Epithelial cell of esophagus (primary cell): ENCODE measurements at regions not wholly inside any gene's neighbourhood (a gene's known extent, or its start where the extent isn't known, plus 50 kb on each side); places are given as distances from the start of the nearest gene placed in this dataset.
A peak's percentile ranks its signal among the peaks of the same experiment; 100 is the strongest.

ENCODE experiments used
- DNase-seq: peaks from one replicate; pipeline ENCODE4 v3.0.0; 2010; ENCODE audit warnings: low read depth
- H3K4me3 ChIP-seq: 2 replicates; pipeline ENCODE4 v1.5.1; 2011; ENCODE audit warnings: mild to moderate bottlenecking, low read length, control low read depth
- TF ChIP-seq, protein P1 (sequence below): IDR thresholded peaks from 2 replicates; pipeline ENCODE4 v1.5.1; 2011; ENCODE audit warnings: low read depth, mild to moderate bottlenecking, low read length, control low read depth, inconsistent platforms; ENCODE audit not compliant: insufficient read depth; ENCODE audit errors: missing control alignments

DNA sequence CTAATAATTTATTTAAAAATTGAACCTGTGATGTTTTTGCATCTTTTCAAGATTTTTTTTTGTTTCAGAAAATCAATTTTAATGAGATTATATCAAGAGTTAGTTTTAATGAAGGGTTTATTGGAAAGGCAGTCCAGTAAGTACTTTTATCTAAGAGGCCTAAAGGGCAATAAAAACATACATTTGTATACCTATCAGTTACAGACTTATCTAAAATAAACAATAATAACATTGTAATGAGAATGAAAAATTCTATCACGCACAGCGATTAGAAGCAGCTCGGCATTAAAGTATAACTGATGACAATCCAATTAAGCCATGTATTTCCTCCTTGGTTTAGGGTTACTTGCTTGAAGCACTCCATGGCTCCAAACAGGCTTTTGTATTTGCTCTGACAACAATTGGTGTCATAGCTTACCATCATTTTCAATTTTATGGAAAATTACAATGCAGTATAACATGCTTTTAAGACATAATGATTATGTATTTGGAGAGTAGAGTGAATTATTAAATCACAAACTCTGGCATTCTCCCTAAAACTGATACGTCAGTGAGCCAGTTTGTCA is 629.4 kb downstream of the TSN start:
- no peak overlapping the region for H3K4me3 ChIP-seq
- DNase-seq, result no peak
- TF ChIP-seq, protein P1, sequence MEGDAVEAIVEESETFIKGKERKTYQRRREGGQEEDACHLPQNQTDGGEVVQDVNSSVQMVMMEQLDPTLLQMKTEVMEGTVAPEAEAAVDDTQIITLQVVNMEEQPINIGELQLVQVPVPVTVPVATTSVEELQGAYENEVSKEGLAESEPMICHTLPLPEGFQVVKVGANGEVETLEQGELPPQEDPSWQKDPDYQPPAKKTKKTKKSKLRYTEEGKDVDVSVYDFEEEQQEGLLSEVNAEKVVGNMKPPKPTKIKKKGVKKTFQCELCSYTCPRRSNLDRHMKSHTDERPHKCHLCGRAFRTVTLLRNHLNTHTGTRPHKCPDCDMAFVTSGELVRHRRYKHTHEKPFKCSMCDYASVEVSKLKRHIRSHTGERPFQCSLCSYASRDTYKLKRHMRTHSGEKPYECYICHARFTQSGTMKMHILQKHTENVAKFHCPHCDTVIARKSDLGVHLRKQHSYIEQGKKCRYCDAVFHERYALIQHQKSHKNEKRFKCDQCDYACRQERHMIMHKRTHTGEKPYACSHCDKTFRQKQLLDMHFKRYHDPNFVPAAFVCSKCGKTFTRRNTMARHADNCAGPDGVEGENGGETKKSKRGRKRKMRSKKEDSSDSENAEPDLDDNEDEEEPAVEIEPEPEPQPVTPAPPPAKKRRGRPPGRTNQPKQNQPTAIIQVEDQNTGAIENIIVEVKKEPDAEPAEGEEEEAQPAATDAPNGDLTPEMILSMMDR, result no peak

DNA sequence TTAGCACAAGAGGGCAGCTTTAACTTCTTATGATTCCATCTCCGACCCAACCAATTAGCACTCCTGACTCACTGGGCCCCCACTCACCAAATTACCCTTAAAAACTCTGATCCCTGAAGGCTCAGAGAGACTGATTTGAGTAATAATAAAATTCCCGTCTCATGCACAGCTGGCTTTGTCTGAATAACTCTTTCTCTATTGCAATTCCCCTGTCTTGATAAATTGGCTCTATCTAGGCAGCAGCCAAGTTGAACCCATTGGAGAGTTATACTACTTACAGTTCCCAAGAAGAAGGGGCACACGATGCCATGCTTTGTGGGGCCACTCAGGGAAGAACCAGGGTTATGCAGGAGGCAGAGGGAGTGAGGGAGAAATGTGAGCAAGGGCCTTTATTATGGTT is 632.8 kb downstream of the TSN start:
- DNase-seq, result no peak
- no peak overlapping the region for H3K4me3 ChIP-seq
- TF ChIP-seq, protein P1, result no peak

DNA sequence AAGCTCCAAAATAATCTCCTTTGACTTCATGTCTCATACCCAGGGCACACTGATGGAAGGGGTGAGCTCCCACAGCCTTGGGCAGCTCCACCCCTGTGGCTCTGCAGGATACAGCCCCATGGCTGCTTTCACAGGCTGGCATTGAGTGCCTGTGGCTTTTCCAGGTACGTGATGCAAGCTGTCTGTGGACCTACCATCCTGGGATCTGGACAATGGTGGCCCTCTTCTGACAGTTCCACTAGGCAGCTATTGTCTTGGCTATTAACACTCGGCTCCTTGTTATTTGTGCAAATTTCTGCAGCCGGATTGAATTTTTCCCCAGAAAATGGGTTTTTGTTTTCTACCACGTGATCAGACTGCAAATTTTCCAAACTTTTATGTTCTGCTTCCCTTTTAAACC is 634.2 kb downstream of the TSN start:
- no peak overlapping the region for H3K4me3 ChIP-seq
- no peak for DNase-seq
- TF ChIP-seq, protein P1, result no peak

DNA sequence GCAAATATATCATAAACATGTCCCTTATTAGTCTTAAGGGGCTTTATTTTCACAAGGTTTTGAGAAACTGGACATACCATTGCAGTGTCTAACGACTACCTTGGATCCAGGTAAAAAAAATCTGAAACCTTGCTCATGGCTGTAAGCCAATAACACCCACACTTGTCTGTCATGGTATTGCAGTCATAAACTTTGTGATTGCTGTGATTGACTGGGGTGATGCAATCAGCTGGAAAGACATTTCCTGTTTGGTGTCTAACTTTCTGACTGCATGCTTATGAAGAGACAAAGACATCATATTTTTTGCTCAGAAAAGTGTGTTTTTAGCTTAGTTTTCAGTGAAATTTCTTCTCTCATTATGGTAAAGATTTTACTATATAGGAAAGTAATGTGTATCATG is 635.0 kb downstream of the TSN start:
- no peak overlapping the region for H3K4me3 ChIP-seq
- peak; percentile 64 for DNase-seq
- TF ChIP-seq, protein P1, result no peak

DNA sequence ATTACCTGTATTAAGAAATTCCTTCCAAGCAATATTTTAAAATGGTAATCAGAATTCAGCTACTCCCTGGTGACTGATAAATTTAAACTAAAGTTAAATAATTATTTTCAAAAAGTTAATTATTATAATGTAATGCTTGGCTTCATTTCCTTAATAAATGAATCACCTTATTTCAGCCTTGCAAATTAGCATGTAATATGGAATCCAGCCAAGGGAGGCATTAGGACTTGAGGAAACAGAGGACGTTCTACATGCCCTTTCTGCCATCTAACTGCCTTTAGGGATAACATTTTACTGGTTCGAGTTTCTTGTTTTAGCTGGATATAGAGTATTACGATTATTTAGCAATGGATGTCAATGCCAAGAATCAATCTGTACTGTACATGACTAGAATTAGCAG is 636.3 kb downstream of the TSN start:
- DNase-seq, result no peak
- TF ChIP-seq, protein P1, result no peak
- no peak overlapping the region for H3K4me3 ChIP-seq

DNA sequence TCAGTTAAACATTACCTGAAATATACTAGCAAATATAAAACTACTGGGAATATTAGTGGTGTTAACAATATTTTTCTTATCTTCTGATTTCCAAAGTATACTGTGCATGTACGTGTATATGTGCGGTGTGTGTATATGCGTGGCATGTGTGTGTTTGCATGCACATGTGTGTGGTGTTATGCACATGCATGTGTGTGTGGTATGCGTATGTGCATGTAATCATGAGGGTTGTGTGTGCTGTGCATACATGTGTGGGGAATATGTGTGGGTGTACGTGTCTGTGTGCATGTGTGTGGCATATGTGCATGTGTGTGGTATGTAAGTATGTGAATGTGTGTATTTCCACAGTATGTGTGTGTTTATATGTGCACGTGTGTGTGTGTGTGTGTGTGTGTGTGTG is 640.2 kb downstream of the TSN start:
- H3K4me3 ChIP-seq, result no peak overlapping the region
- TF ChIP-seq, protein P1, result no peak
- no peak for DNase-seq

DNA sequence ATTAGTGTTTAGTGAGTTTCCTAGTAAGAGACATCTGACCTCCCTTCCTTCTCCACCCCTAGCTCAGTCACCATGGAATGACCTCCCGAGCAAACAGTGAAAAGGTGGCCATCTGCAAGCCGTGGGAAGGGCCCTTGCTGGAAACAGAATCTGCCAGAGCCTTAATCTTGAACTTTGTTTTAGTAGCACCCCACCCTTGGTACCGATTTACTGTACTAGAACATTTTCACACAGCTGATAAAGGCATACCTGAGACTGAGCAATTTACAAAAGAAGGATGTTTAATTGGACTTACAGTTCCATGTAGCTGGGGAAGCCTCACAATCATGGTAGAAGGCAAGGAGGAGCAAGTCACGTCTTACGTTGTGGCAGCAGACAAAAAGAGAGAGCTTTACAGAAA is 655.8 kb downstream of the TSN start:
- no peak overlapping the region for H3K4me3 ChIP-seq
- no peak for DNase-seq
- TF ChIP-seq, protein P1, result no peak
